Esophagus muscularis mucosa (tissue), 4 donors: ENCODE measurements at regions not wholly inside any gene's neighbourhood (a gene's known extent, or its start where the extent isn't known, plus 50 kb on each side); places are given as distances from the start of the nearest gene placed in this dataset.

Source experiments
- EP300 ChIP-seq: sonication (generic); formaldehyde crosslinking; IDR thresholded peaks from one replicate; pipeline ENCODE4 v1.6.1; 2017; ENCODE audit warnings: antibody characterized with exemption
- POLR2A ChIP-seq: fragments of 450-650 bp; IDR thresholded peaks from one replicate; pipeline ENCODE4 v1.6.1; 2017; ENCODE audit warnings: antibody characterized with exemption, moderate library complexity, mild to moderate bottlenecking, low read depth
- POLR2AphosphoS5 ChIP-seq, 2 donors: sonication (generic); formaldehyde crosslinking; IDR thresholded peaks; one replicate each; pipeline ENCODE4 v1.6.1; 2017; ENCODE audit warnings: antibody characterized with exemption in 2 of 2
- TF ChIP-seq, protein P1 (sequence below), 3 experiments: fragments of 200-600 bp in 2 of 3; fragments of 450-650 bp in 1 of 3; sonication (generic) in 2 of 3; IDR thresholded peaks; one replicate each; pipeline ENCODE4 v1.5.1; 2017 to 2019; ENCODE audit warnings: antibody characterized with exemption in 3 of 3, mild to moderate bottlenecking in 2 of 3, moderate library complexity in 1 of 3

DNA sequence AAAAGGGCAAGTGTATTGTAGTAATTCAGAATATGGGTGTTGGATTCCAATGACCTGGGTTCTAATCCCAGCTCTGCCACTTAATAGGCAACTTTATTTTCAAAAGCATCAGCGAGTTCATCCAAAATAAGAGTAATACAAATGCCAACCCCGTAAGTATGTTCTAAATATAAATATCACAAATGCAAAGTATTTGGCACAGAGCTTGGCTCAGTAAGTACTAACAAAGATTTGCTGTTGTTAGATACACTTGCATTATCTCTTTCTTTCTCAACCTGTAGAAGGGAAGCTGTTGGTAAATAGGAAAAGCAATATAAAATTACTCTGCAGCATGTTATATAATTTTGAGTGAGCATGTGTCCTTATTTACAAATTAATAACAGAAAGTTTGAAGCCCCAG lies 1302.6 kb upstream of the FAM98A start:
- TF ChIP-seq POLR2AphosphoS5 (IDR thresholded peaks at IDR 0.05) (no peak), POLR2A (no peak), EP300 (no peak)
- TF ChIP-seq, protein P1, sequence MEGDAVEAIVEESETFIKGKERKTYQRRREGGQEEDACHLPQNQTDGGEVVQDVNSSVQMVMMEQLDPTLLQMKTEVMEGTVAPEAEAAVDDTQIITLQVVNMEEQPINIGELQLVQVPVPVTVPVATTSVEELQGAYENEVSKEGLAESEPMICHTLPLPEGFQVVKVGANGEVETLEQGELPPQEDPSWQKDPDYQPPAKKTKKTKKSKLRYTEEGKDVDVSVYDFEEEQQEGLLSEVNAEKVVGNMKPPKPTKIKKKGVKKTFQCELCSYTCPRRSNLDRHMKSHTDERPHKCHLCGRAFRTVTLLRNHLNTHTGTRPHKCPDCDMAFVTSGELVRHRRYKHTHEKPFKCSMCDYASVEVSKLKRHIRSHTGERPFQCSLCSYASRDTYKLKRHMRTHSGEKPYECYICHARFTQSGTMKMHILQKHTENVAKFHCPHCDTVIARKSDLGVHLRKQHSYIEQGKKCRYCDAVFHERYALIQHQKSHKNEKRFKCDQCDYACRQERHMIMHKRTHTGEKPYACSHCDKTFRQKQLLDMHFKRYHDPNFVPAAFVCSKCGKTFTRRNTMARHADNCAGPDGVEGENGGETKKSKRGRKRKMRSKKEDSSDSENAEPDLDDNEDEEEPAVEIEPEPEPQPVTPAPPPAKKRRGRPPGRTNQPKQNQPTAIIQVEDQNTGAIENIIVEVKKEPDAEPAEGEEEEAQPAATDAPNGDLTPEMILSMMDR (IDR thresholded peaks at IDR 0.05), result no peak
